Panc1 (cell line): ENCODE measurements at regions not wholly inside any gene's neighbourhood (a gene's known extent, or its start where the extent isn't known, plus 50 kb on each side); places are given as distances from the start of the nearest gene placed in this dataset.

ENCODE experiments used
- CTCF ChIP-seq: fragments of 450-650 bp; IDR thresholded peaks from 2 replicates; pipeline ENCODE4 v1.5.1; 2017; ENCODE audit warnings: mild to moderate bottlenecking
- POLR2AphosphoS5 ChIP-seq: IDR thresholded peaks from 2 replicates; pipeline ENCODE4 v1.6.1; 2012; ENCODE audit warnings: mild to moderate bottlenecking, low read depth, low read length, moderate library complexity
- TCF7L2 ChIP-seq: IDR thresholded peaks from 2 replicates; pipeline ENCODE4 v1.6.1; 2011; ENCODE audit warnings: mild to moderate bottlenecking, low read depth, low read length, inconsistent platforms

GRCh38 chr6:67412035-67412434, 1223.0 kb upstream of the ADGRB3 start:
- no peak for TF ChIP-seq CTCF
- TF ChIP-seq POLR2AphosphoS5: no peak
- TF ChIP-seq TCF7L2: no peak
